Lung (tissue), 11 donors: ENCODE measurements at regions not wholly inside any gene's neighbourhood (a gene's known extent, or its start where the extent isn't known, plus 50 kb on each side); places are given as distances from the start of the nearest gene placed in this dataset.

ENCODE experiments used
- ATAC-seq: fragments of 200-7000 bp; cut with Tn5 transposase; one replicate; pipeline ENCODE4 v1.9.1; 2020; ENCODE audit warnings: moderate number of reproducible peaks; ENCODE audit not compliant: insufficient read depth, low FRiP score
- DNase-seq, 3 donors: peaks; one replicate each; pipeline ENCODE4 v3.0.0-alpha.2; 2013 to 2017
- H3K27ac ChIP-seq, 2 donors: one replicate each; pipeline ENCODE4 v1.5.1; 2013; ENCODE audit warnings: mild to moderate bottlenecking in 2 of 2, moderate library complexity in 2 of 2, control low read depth in 1 of 2, inconsistent platforms in 1 of 2, low read depth in 1 of 2, low read length in 1 of 2
- H3K27me3 ChIP-seq, 3 donors: one replicate each; pipeline ENCODE4 v1.5.1; 2013; ENCODE audit warnings: low read length in 2 of 3; ENCODE audit not compliant: control insufficient read depth in 3 of 3, insufficient read depth in 3 of 3
- H3K36me3 ChIP-seq, 4 donors: one replicate each; pipeline ENCODE4 v1.5.1; 2013; ENCODE audit warnings: low read length in 4 of 4, mild to moderate bottlenecking in 1 of 4, moderate library complexity in 1 of 4; ENCODE audit not compliant: control insufficient read depth in 4 of 4, insufficient read depth in 4 of 4
- H3K4me1 ChIP-seq, 5 donors: one replicate each; pipeline ENCODE4 v1.5.1; 2013; ENCODE audit warnings: low read length in 5 of 5, mild to moderate bottlenecking in 2 of 5, moderate library complexity in 1 of 5; ENCODE audit not compliant: control insufficient read depth in 5 of 5, insufficient read depth in 5 of 5
- H3K4me3 ChIP-seq: one replicate; pipeline ENCODE4 v1.5.1; 2013; ENCODE audit warnings: mild to moderate bottlenecking, control low read depth, moderate library complexity
- H3K9ac ChIP-seq, 2 donors: one replicate each; pipeline ENCODE4 v1.5.1; 2013; ENCODE audit warnings: low read length in 2 of 2, control low read depth in 1 of 2; ENCODE audit not compliant: insufficient read depth in 1 of 2
- H3K9me3 ChIP-seq, 4 donors: one replicate each; pipeline ENCODE4 v1.5.1; 2013; ENCODE audit warnings: low read length in 3 of 4, mild to moderate bottlenecking in 1 of 4, moderate library complexity in 1 of 4; ENCODE audit not compliant: control insufficient read depth in 4 of 4, insufficient read depth in 3 of 4
- CTCF ChIP-seq: IDR thresholded peaks from 2 replicates; pipeline ENCODE4 v1.5.1; 2012; ENCODE audit warnings: mild to moderate bottlenecking; ENCODE audit errors: control extremely low read depth, extremely low read depth
- WGBS, 2 donors: extraction: QIAGEN DNeasy Blood & Tissue Kit; methylation state at CpG; one replicate each; pipeline ENCODE4 v1.1.7; 2013; 5-methylcytosine and 5-hydroxymethylcytosine counted together
- donor health status: control.
- donor health status: control.
- donor health status: Bipolar disorder and iron deficiency.
- donor health status: healthy.
- donor health status: DM: yes; HTN: yes; CAD: no.

GRCh38 chr21:26739189-26739588, 106.0 kb downstream of the ADAMTS1 start:
- H3K9ac ChIP-seq, result no peak overlapping the region
- H3K36me3 ChIP-seq, result no peaks in the 10 kb centered on the region
- H3K4me1 ChIP-seq, result no peaks in the 10 kb centered on the region
- ATAC-seq, result peak; percentile 76
- no peak overlapping the region for H3K27ac ChIP-seq
- H3K4me3 ChIP-seq, result no peak overlapping the region
- no peak for TF ChIP-seq CTCF
- no peaks in the 10 kb centered on the region for H3K9me3 ChIP-seq
- 49 to 71% methylated on average over 1 of the region's 1 CpG for whole genome bisulfite sequencing, 2 donors
- H3K27me3 ChIP-seq, result no peaks in the 10 kb centered on the region
- DNase-seq, result peak; percentile 19 to 85 (median 76)

GRCh38 chr21:26736449-26736848, 108.8 kb downstream of the ADAMTS1 start:
- Histone ChIP-seq H3K27me3 (no peaks in the 10 kb centered on the region), H3K4me3 (no peak overlapping the region), H3K9ac (no peak overlapping the region), H3K36me3 (no peaks in the 10 kb centered on the region), H3K4me1 (no peaks in the 10 kb centered on the region), H3K9me3 (no peaks in the 10 kb centered on the region), H3K27ac (no peak overlapping the region)
- TF ChIP-seq CTCF, result no peak
- ATAC-seq (no peak), DNase-seq (no peak)
- WGBS, 2 donors, result 58 to 75% methylated on average over 1 of the region's 1 CpG

- H3K9ac ChIP-seq, result no peak overlapping the region
- no peaks in the 10 kb centered on the region for H3K4me1 ChIP-seq
- H3K27me3 ChIP-seq, result no peaks in the 10 kb centered on the region
- H3K9me3 ChIP-seq, result no peaks in the 10 kb centered on the region
- WGBS, 2 donors, result 55 to 63% methylated on average over 10 of the region's 10 CpGs
- peak; percentile 36 for TF ChIP-seq CTCF
- ATAC-seq, result no peak
- no peak overlapping the region for H3K4me3 ChIP-seq
- no peaks in the 10 kb centered on the region for H3K36me3 ChIP-seq
- peak; percentile 58 to 68 (median 65) for DNase-seq
- H3K27ac ChIP-seq, result no peak overlapping the region
Measured at GRCh38 chr21:26732432-26733221, 112.6 kb downstream of the ADAMTS1 start.
